ENCODE measurements at regions not wholly inside any gene's neighbourhood (a gene's known extent, or its start where the extent isn't known, plus 50 kb on each side); places are given as distances from the start of the nearest gene placed in this dataset.

- no peak for TF ChIP-seq EZH2phosphoT487 (IDR thresholded peaks at IDR 0.05; ENCODE audit: insufficient read depth, low read depth)
- no peak for TF ChIP-seq EZH2 (IDR thresholded peaks at IDR 0.05; ENCODE audit: insufficient read depth, poor library complexity, severe bottlenecking)
Measured at GRCh38 chr2:19752500-19752899, 149.3 kb downstream of the TTC32 start.
